Suprapubic skin (tissue), 4 donors: ENCODE measurements at regions not wholly inside any gene's neighbourhood (a gene's known extent, or its start where the extent isn't known, plus 50 kb on each side); places are given as distances from the start of the nearest gene placed in this dataset.

Experiments used
- DNase-seq, 2 donors: peaks; one replicate each; pipeline ENCODE4 v3.0.0-alpha.2; 2019; ENCODE audit warnings: low spot score in 2 of 2
- H3K27ac ChIP-seq: fragments of 200-600 bp; sonication (generic); one replicate; pipeline ENCODE4 v1.5.1; 2019
- H3K27me3 ChIP-seq: fragments of 200-600 bp; sonication (generic); one replicate; pipeline ENCODE4 v1.5.1; 2019
- H3K36me3 ChIP-seq: fragments of 200-600 bp; sonication (generic); one replicate; pipeline ENCODE4 v1.5.1; 2019
- H3K4me1 ChIP-seq: fragments of 200-600 bp; sonication (generic); one replicate; pipeline ENCODE4 v1.5.1; 2019
- H3K4me3 ChIP-seq: fragments of 200-600 bp; sonication (generic); one replicate; pipeline ENCODE4 v1.5.1; 2019; ENCODE audit warnings: mild to moderate bottlenecking
- H3K9me3 ChIP-seq: fragments of 200-600 bp; sonication (generic); one replicate; pipeline ENCODE4 v1.5.1; 2019
- EP300 ChIP-seq: sonication (generic); formaldehyde crosslinking; IDR thresholded peaks from one replicate; pipeline ENCODE4 v1.6.1; 2017; ENCODE audit warnings: antibody characterized with exemption
- POLR2A ChIP-seq, 2 donors: fragments of 450-650 bp; IDR thresholded peaks; one replicate each; pipeline ENCODE4 v1.6.1; 2017; ENCODE audit warnings: antibody characterized with exemption in 2 of 2, mild to moderate bottlenecking in 2 of 2, moderate library complexity in 2 of 2
- POLR2AphosphoS5 ChIP-seq, 3 donors: sonication (generic); formaldehyde crosslinking; IDR thresholded peaks; one replicate each; pipeline ENCODE4 v1.6.1; 2017; ENCODE audit warnings: antibody characterized with exemption in 3 of 3
- WGBS: methylation state at CpG from one replicate; pipeline ENCODE4 v1.1.5; 2018; 5-methylcytosine and 5-hydroxymethylcytosine counted together
- TF ChIP-seq, protein P1 (sequence below), 2 donors: fragments of 200-600 bp in 1 of 2; fragments of 450-650 bp in 1 of 2; sonication (generic) in 1 of 2; IDR thresholded peaks; one replicate each; pipeline ENCODE4 v1.5.1; 2016 to 2019; ENCODE audit warnings: antibody characterized with exemption in 2 of 2, mild to moderate bottlenecking in 1 of 2, moderate library complexity in 1 of 2

GRCh38 chr9:81445331-81445921 is 243.9 kb downstream of the TLE1 start:
- TF ChIP-seq, protein P1, sequence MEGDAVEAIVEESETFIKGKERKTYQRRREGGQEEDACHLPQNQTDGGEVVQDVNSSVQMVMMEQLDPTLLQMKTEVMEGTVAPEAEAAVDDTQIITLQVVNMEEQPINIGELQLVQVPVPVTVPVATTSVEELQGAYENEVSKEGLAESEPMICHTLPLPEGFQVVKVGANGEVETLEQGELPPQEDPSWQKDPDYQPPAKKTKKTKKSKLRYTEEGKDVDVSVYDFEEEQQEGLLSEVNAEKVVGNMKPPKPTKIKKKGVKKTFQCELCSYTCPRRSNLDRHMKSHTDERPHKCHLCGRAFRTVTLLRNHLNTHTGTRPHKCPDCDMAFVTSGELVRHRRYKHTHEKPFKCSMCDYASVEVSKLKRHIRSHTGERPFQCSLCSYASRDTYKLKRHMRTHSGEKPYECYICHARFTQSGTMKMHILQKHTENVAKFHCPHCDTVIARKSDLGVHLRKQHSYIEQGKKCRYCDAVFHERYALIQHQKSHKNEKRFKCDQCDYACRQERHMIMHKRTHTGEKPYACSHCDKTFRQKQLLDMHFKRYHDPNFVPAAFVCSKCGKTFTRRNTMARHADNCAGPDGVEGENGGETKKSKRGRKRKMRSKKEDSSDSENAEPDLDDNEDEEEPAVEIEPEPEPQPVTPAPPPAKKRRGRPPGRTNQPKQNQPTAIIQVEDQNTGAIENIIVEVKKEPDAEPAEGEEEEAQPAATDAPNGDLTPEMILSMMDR (IDR thresholded peaks at IDR 0.05), result no peak
- TF ChIP-seq POLR2A (IDR thresholded peaks at IDR 0.05) (no peak), EP300 (no peak), POLR2AphosphoS5 (IDR thresholded peaks at IDR 0.05) (no peak)
- Histone ChIP-seq H3K4me1 (no peaks in the 10 kb centered on the region), H3K4me3 (no peak overlapping the region), H3K27ac (no peak overlapping the region), H3K27me3 (no peaks in the 10 kb centered on the region), H3K9me3 (peaks cover 21% of the 10 kb centered on the region), H3K36me3 (no peaks in the 10 kb centered on the region)
- no peak for DNase-seq

GRCh38 chr9:81431641-81432040 is 257.7 kb downstream of the TLE1 start:
- Histone ChIP-seq H3K27ac (no peak overlapping the region), H3K27me3 (no peaks in the 10 kb centered on the region), H3K4me3 (no peak overlapping the region), H3K36me3 (no peaks in the 10 kb centered on the region), H3K9me3 (peaks cover 7% of the 10 kb centered on the region), H3K4me1 (no peaks in the 10 kb centered on the region)
- WGBS, result 77% methylated on average over 4 of the region's 4 CpGs
- no peak for TF ChIP-seq POLR2A (IDR thresholded peaks at IDR 0.05)
- TF ChIP-seq POLR2AphosphoS5 (IDR thresholded peaks at IDR 0.05), result no peak
- TF ChIP-seq, protein P1 (IDR thresholded peaks at IDR 0.05), result no peak
- TF ChIP-seq EP300, result no peak
- DNase-seq, result no peak

- TF ChIP-seq POLR2A (IDR thresholded peaks at IDR 0.05), result no peak
- no peak for TF ChIP-seq POLR2AphosphoS5 (IDR thresholded peaks at IDR 0.05)
- TF ChIP-seq EP300, result no peak
- TF ChIP-seq, protein P1 (IDR thresholded peaks at IDR 0.05), result no peak
- DNase-seq, result no peak
- Histone ChIP-seq H3K36me3 (no peaks in the 10 kb centered on the region), H3K27me3 (no peaks in the 10 kb centered on the region), H3K4me1 (no peaks in the 10 kb centered on the region), H3K27ac (no peak overlapping the region), H3K4me3 (no peak overlapping the region), H3K9me3 (peaks cover 7% of the 10 kb centered on the region)
- 36% methylated on average over 1 of the region's 1 CpG for WGBS
These were observed 258.6 kb downstream of the TLE1 start for GRCh38 chr9:81430727-81431126.

DNA sequence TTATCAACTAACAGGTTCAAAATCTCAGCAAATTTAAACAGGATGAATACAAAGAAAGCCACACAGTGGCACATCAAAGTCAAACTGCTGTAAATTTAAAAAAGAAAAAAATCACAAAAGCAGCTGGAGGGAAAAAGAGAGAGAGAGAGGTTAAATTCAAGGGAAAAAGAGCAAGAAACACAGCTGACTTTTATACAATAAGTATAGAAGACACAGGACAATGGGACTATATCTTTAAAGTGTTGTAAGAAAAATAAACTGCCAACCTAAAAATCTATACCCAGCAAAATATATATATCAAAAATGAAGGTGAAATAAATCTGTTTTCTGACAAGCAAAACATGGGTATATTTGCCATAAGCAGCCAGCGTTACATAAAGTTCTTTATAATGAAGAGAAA is 261.5 kb downstream of the TLE1 start:
- Histone ChIP-seq H3K4me3 (no peak overlapping the region), H3K9me3 (peaks cover 7% of the 10 kb centered on the region), H3K27me3 (no peaks in the 10 kb centered on the region), H3K36me3 (no peaks in the 10 kb centered on the region), H3K4me1 (no peaks in the 10 kb centered on the region), H3K27ac (no peak overlapping the region)
- WGBS, result 100% methylated on average over 1 of the region's 1 CpG
- TF ChIP-seq POLR2A (IDR thresholded peaks at IDR 0.05) (no peak), EP300 (no peak), POLR2AphosphoS5 (IDR thresholded peaks at IDR 0.05) (no peak)
- TF ChIP-seq, protein P1 (IDR thresholded peaks at IDR 0.05), result no peak
- no peak for DNase-seq

DNA sequence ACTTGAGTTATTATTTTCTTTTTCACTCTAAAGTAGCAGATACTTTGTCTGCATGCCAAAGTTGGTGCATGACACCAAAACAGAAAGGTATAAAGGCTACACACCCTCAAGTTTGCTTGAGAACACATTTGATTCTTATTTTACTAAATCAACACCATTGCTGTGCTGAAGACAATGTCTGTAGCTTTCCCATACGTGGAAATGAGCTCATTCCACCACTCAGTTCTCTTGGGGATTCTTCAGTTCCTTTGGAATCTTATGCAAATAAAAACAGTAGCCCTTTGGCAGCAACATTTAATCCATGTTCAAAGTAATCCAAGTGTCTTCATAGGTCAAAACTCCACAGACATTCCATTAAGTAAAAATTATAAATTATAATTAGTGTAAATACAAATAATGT is 264.9 kb downstream of the TLE1 start:
- WGBS, result 14% methylated on average over 1 of the region's 1 CpG
- Histone ChIP-seq H3K4me3 (no peak overlapping the region), H3K4me1 (no peaks in the 10 kb centered on the region), H3K9me3 (peaks cover 7% of the 10 kb centered on the region), H3K27ac (no peak overlapping the region), H3K36me3 (no peaks in the 10 kb centered on the region), H3K27me3 (no peaks in the 10 kb centered on the region)
- TF ChIP-seq EP300, result no peak
- TF ChIP-seq, protein P1 (IDR thresholded peaks at IDR 0.05), result no peak
- TF ChIP-seq POLR2A (IDR thresholded peaks at IDR 0.05), result no peak
- TF ChIP-seq POLR2AphosphoS5 (IDR thresholded peaks at IDR 0.05), result no peak
- no peak for DNase-seq
